ENCODE measurements at regions not wholly inside any gene's neighbourhood (a gene's known extent, or its start where the extent isn't known, plus 50 kb on each side); places are given as distances from the start of the nearest gene placed in this dataset.

DNA sequence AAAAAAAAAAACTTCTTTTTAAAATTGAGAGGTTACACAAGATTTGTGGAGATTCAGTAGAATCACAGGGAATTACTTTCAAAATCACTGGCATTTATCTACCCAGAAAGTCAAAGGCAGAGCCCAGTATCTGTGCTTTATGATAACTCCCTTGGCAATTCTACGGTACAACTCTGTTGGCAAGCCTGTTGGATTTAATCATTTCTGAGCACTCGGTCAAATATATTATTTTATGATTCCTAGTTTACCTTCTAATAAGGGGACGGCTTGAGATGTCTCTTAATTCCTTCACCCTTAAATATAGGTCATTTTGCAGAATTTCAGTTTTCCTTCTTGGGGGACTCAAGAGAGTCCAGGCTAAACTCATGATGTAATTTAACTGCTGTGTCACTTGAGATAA, 987.6 kb downstream of the EFNB2 start:
- no peak for DNase-seq (ENCODE audit: low read depth)
- no peak overlapping the region for H3K4me3 ChIP-seq (ENCODE audit: low read depth, low read length)
- no peak for TF ChIP-seq POLR2A (IDR thresholded peaks at IDR 0.05; ENCODE audit: extremely low read depth, insufficient read length)
- TF ChIP-seq, protein P1, sequence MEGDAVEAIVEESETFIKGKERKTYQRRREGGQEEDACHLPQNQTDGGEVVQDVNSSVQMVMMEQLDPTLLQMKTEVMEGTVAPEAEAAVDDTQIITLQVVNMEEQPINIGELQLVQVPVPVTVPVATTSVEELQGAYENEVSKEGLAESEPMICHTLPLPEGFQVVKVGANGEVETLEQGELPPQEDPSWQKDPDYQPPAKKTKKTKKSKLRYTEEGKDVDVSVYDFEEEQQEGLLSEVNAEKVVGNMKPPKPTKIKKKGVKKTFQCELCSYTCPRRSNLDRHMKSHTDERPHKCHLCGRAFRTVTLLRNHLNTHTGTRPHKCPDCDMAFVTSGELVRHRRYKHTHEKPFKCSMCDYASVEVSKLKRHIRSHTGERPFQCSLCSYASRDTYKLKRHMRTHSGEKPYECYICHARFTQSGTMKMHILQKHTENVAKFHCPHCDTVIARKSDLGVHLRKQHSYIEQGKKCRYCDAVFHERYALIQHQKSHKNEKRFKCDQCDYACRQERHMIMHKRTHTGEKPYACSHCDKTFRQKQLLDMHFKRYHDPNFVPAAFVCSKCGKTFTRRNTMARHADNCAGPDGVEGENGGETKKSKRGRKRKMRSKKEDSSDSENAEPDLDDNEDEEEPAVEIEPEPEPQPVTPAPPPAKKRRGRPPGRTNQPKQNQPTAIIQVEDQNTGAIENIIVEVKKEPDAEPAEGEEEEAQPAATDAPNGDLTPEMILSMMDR (IDR thresholded peaks at IDR 0.05; ENCODE audit: low read depth, low read length) = no peak
- TF ChIP-seq MYC (IDR thresholded peaks at IDR 0.05; ENCODE audit: low read depth, low read length) = no peak
- TF ChIP-seq, protein P2, sequence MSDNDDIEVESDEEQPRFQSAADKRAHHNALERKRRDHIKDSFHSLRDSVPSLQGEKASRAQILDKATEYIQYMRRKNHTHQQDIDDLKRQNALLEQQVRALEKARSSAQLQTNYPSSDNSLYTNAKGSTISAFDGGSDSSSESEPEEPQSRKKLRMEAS (IDR thresholded peaks at IDR 0.05; ENCODE audit: low read depth, low read length) = no peak

DNA sequence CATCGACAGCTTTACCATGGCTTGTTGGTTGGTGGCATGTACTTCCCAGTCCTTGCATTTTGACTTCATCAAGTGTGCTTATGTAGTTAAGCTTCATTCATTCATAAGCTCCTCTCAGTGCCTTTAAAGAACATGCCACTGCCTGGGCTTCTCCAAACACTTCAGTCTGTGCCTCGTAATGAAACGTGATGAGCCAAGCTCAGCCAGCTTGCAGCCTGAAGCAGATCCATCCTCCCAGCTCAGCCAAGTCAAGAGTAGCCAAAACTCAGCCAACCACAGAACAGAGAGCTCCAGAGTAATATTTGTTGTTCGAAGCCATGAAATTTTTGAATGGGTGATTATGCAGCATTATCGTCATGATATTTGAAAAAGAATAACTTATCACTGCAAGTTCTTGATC, 989.7 kb downstream of the EFNB2 start:
- H3K4me3 ChIP-seq (ENCODE audit: low read depth, low read length) = no peak overlapping the region
- DNase-seq (ENCODE audit: low read depth) = no peak
- TF ChIP-seq POLR2A (IDR thresholded peaks at IDR 0.05; ENCODE audit: extremely low read depth, insufficient read length) (no peak), MYC (IDR thresholded peaks at IDR 0.05; ENCODE audit: low read depth, low read length) (no peak)
- TF ChIP-seq, protein P1 (IDR thresholded peaks at IDR 0.05; ENCODE audit: low read depth, low read length) = no peak
- TF ChIP-seq, protein P2 (IDR thresholded peaks at IDR 0.05; ENCODE audit: low read depth, low read length) = no peak

DNA sequence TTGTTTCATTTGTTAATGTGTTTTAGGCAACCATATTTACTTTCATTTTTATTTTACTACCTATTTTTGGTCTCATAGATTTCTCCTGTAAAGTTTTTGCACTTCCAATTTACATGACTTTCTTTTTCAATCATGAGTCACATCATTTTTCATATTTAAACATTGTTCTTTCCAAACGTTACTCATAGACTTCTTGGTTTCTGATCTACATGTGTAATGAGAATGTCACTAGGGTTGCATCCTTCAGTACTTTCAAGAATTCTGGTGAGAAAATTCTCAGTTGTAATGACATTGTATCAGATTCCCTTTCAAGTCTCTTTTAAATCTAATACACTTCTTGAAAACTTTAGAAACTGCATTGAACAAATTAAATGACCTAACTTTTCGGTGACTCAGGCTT, 991.7 kb downstream of the EFNB2 start:
- no peak for DNase-seq (ENCODE audit: low read depth)
- no peak overlapping the region for H3K4me3 ChIP-seq (ENCODE audit: low read depth, low read length)
- no peak for TF ChIP-seq MYC (IDR thresholded peaks at IDR 0.05; ENCODE audit: low read depth, low read length)
- TF ChIP-seq, protein P2 (IDR thresholded peaks at IDR 0.05; ENCODE audit: low read depth, low read length) = no peak
- TF ChIP-seq, protein P1 (IDR thresholded peaks at IDR 0.05; ENCODE audit: low read depth, low read length) = no peak
- TF ChIP-seq POLR2A (IDR thresholded peaks at IDR 0.05; ENCODE audit: extremely low read depth, insufficient read length) = no peak

DNA sequence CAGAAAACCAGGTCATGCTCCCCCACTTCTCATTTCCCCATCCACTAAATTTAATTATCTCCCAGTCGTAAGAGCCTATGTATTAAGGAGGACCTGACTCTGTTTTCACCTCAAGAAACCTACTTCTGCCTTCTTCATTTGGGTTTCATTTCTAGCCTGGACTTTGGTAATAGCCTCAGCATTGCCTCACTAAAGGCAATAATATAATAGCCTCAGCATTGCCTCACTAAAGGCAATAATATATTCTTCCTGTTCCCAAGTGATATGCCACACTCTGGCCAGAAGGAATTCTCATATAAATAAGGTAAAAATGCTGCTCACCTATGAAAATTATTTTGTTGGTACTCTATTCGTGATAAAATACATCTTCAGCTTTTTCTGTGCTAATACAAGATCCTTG, 993.9 kb downstream of the EFNB2 start:
- TF ChIP-seq MYC (IDR thresholded peaks at IDR 0.05; ENCODE audit: low read depth, low read length) (no peak), POLR2A (IDR thresholded peaks at IDR 0.05; ENCODE audit: extremely low read depth, insufficient read length) (no peak)
- TF ChIP-seq, protein P2 (IDR thresholded peaks at IDR 0.05; ENCODE audit: low read depth, low read length) = no peak
- TF ChIP-seq, protein P1 (IDR thresholded peaks at IDR 0.05; ENCODE audit: low read depth, low read length) = no peak
- H3K4me3 ChIP-seq (ENCODE audit: low read depth, low read length) = no peak overlapping the region
- DNase-seq (ENCODE audit: low read depth) = no peak

DNA sequence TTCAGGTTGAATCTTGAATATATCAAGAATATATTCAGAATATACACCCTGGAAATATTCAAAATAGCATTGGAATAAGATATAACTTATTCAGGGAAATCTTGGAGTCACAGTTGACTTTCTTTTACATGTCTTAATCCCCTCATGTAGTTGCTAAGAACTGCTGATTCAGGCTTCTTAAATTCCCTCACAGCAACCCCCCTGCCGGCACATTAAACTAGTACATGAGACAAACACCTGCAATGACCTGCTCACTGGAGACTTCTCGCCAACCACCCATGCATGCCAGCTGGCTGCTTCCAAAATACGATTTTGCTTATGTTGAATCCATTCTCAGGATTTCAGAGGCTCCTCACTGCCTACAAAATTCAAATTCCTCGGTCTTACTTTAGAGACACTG, 997.1 kb downstream of the EFNB2 start:
- no peak overlapping the region for H3K4me3 ChIP-seq (ENCODE audit: low read depth, low read length)
- TF ChIP-seq, protein P2 (IDR thresholded peaks at IDR 0.05; ENCODE audit: low read depth, low read length) = no peak
- TF ChIP-seq, protein P1 (IDR thresholded peaks at IDR 0.05; ENCODE audit: low read depth, low read length) = no peak
- TF ChIP-seq MYC (IDR thresholded peaks at IDR 0.05; ENCODE audit: low read depth, low read length) (no peak), POLR2A (IDR thresholded peaks at IDR 0.05; ENCODE audit: extremely low read depth, insufficient read length) (no peak)
- DNase-seq (ENCODE audit: low read depth) = no peak

DNA sequence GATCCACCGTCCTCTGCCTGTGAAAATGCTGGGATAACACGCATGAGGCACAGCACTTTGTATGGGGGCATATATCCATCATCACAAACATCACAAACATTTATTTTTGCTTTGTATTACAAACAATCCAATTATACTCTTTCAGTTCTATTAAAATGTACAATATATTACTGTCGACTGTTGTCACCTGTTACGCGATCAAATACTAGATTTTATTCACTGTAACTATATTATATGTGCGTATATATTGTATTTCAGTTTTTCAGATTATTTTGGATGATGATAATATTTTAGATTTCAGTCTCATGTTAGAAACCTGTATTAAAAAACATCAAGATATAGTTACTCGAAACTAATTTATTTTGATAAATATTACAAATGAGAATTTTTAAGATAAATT, 998.3 kb downstream of the EFNB2 start:
- no peak for DNase-seq (ENCODE audit: low read depth)
- TF ChIP-seq, protein P1 (IDR thresholded peaks at IDR 0.05; ENCODE audit: low read depth, low read length) = no peak
- TF ChIP-seq POLR2A (IDR thresholded peaks at IDR 0.05; ENCODE audit: extremely low read depth, insufficient read length) = no peak
- TF ChIP-seq MYC (IDR thresholded peaks at IDR 0.05; ENCODE audit: low read depth, low read length) = no peak
- TF ChIP-seq, protein P2 (IDR thresholded peaks at IDR 0.05; ENCODE audit: low read depth, low read length) = no peak
- no peak overlapping the region for H3K4me3 ChIP-seq (ENCODE audit: low read depth, low read length)

All from NB4 (cell line).